HG03025 (cell line): ENCODE measurements at regions not wholly inside any gene's neighbourhood (a gene's known extent, or its start where the extent isn't known, plus 50 kb on each side); places are given as distances from the start of the nearest gene placed in this dataset.

Source experiments
- ATAC-seq: cut with Tn5 transposase; IDR thresholded peaks from one replicate; pipeline ENCODE4 v1.9.1; 2021; ENCODE audit warnings: mild to moderate bottlenecking, moderate library complexity; ENCODE audit not compliant: unreplicated experiment, low FRiP score

DNA sequence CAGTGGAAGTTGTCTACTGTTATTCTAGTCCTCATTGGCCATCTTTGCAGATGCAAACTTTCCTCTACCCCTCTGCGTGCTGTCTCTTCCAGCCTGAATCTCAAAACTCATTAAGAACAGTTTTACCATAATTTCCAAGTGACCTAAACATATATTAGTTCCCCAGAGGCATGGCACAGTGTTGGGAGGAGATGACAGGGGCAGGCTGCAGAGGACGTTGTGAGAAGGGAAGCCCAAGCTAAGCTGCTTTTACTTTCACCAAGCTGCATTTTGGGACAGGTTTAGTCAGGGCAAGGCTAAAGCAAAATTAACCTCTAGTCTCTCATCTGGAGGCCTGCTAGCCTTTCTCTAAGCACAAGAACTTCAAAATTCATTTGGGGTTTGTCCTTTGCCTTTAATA lies 318.6 kb upstream of the SATB1 start:
- no peak for ATAC-seq

DNA sequence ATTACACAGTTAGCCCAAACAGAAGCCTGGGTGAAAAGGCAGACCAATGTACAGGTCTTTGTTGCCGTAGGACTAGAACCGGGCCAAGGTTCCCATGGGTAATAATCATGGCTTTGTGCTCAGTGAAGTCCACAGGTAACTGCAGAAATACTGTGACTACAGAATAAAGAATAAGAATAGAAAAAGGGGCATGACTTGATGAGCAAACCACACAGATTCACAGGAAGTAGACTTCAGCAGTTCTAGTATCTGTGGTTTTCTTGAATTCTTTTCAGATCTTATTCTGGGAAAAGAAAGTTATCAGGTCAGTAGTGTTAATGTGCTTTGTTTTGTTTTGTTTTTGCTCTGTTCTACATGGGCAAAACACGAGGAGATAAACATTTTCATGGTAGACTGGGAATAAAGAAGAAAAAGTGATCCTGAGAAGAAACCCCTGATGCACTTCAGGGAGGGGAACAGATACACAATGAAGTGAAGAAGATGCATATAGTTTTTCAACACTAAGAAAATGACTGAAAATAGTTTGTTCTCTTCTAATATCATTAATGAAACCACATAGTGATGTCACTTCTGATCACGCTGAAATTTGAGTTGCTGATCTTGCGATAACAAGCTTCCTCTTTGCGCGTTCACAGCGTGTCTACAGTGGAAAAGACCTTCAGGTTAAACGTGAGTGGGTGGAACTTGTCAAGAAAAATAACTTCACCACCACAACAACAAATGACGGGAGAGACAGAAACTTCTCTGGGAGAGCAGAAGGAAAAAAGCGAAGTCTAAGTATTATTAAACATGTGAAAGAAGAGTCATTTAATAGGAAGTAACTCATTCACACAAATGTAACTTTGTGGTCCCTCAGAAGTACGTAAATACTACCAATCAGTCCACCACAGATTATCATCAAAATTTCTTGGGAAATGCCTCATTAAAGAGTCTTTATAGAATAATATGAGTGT lies 315.8 kb upstream of the SATB1 start:
- peak; percentile 91 for ATAC-seq

DNA sequence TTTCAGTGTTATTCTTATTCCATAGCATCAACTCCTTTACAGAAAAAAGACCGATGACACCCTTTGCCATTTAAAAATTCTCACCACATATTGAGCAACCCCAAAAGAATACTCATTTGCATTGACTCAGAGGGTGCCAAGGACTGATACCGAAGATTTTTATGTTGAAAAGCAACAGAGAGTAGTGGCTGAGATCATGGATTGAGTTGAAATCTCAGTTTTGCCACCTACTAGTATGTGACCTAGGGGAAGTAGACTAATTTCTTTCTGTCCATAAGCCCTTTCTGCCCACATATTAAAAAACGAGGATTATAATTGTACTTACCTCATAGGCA lies 313.9 kb upstream of the SATB1 start:
- ATAC-seq = no peak

DNA sequence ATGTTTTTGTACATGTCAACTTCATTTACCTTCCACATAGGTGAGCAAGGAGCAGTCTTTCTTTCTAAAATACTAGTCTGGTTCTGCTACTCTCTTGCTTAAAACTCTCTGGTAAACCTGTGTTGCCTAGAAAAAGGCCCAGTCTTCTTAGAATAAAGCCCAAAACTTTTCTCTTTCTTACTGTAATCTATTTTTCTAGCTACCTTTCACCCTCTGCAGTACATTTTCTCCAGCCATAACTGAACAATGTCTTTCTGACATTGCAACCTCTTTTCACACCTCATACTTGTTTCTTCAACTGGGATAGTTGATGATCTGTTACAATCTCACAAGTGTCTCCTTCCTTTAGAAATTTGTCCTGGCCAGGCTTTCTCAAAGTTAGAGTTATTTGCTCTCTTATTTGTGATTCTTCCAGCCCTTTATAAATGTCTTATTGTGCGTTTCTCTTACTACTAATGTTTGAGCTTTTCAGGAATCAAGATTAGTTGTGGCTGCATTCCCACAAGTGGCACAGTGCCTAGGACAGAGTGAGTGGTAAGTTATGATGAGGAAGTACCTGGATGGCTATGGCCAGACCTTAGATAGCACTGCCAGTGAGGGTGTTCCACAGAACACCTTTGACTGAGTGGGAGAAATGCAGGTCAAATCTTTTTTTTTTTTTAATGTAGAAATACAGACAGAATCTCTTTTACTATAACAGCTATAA lies 313.4 kb upstream of the SATB1 start:
- no peak for ATAC-seq

DNA sequence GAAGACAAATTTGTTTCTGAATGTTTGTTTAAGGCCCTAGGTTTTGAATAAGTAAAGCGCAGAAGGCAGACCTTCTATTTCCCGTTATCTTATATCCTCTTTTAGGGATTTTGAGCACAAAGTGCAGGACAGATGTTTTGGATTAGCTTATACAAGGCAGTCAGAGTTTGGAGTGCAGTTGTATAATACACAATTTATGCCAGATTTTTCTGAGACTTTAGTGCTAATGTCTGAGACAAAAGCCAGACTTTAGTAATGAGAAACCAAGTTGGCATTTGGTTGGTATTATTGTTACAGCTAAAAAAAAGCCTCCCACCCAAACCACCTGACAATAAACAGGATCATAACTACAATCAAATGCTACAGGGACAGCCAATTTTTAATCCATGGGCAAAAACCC lies 309.9 kb upstream of the SATB1 start:
- ATAC-seq = no peak

DNA sequence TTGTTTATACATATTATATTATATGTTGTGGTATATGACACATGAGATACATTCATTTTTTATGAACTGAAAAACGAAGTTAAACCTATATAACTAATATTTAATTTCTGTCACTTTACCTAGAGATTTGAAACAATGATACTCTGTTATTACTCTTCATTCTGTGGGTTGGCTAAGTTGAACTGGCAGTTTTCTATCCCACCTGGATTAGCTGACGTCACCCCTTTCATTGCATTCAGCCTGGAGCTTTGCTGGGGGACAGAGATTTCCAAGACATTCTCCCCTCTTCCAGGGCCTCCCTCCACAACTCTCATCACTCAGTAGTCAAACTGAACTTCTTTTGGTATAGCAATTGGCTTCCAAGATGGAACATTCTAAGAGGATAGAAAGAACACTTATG lies 309.2 kb upstream of the SATB1 start:
- ATAC-seq = no peak

DNA sequence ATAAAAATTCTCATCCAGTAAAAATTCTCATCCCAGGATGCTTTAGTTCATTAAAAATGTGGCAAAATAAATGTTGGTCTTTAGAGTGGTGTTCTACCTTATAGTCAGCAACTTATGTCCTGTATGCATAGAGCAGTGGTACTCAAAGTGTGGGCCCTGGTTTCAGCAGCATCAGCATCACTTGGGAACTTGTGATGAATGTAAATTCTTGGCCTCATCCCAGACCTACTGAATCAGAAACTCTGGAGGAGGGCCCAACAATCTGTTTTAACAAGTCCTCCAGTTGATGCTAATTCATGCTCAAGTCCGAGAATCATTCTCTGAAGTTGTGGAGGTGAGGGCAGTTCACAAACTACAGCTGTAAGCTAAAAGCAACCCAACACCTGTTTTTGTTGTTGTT lies 307.3 kb upstream of the SATB1 start:
- ATAC-seq = no peak

DNA sequence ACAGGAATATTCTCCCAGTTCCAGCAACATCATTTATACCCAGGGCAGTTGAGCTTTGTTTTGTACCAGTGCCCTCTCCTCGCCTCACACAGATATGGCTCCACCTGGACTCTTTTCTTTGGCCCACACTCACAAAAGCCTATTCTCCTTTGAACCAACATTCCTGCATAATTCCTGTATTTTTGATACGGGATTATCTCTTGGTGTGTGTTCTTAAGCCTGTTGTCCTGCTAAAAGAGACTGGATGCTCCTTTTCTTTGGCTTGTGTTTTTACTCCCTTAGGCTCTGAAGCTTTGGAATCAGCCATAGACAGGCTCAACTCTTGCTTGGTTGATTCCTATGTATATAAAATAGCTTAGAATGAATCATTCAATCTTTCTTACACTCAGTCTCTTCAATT lies 305.4 kb upstream of the SATB1 start:
- ATAC-seq = no peak

DNA sequence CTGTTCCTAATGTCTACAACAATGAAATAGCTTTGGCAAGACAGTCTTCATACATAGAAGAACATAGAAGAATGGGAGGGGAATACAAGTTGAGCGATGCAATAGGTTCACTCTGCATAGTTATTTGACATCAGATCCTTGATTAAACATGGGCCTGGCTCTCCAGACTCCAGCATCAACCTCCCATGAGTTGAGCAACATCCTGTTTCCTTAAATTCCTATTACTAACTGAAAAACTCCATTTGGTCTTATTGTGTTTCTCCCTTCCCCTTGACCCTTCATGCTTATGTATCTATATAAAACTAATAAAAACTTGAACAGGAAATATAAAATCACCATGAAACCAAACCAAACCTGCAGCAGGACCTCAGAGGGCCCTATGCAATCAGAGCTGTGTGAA lies 304.5 kb upstream of the SATB1 start:
- no peak for ATAC-seq

- ATAC-seq = no peak
Observed at GRCh38 chr3:18725668-18726407, 300.7 kb upstream of the SATB1 start.

DNA sequence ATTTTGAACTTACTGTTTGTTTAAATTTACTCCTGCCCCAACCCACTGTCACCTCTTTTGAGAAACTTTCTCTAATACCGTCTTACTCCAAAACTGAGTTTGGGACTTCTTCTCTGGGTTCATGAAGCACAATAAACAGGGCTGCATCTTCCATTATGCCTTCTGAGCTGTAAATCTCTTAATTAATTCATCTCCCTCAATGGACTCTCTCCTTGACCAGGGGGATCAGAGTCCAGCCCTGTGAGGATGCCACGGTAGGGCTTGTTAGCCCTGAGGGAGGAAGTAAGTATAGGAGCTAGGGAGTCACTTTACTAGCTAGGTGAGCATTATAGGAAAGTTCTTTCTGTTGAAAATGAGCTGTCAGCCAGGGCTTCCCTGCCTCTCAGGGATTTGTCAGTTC lies 299.3 kb upstream of the SATB1 start:
- ATAC-seq = no peak

DNA sequence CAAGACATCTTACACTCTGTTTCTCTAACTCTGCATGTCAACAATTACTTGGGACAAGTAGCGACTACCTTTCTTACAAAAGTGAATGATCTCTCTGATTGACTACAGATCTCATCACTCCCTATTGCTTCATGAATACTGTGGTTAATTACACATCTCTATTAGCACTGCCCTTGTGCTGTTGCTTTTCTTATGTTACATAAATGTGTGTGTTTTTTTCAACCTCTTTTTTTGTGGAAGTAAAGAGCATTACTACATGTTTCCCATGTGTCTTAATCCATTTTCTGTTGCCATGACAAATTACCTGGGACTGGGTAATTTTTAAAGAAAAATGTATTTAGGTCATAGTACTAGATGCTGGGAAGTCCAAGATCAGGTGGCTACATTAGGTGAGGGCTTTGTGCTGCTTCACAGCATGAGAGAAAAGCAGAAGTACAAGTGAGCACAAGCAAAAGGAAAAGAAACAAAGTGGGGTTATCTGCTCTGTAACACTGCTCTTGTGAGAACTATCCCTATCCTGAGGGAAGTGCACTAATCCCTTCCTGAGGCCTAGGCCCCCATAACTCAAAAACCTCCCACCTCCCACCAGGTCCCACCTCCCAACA lies 298.2 kb upstream of the SATB1 start:
- ATAC-seq = no peak

- no peak for ATAC-seq
Observed at GRCh38 chr3:18720543-18720942, 295.4 kb upstream of the SATB1 start.

GRCh38 chr3:18717598-18717997 lies 292.5 kb upstream of the SATB1 start:
- no peak for ATAC-seq

DNA sequence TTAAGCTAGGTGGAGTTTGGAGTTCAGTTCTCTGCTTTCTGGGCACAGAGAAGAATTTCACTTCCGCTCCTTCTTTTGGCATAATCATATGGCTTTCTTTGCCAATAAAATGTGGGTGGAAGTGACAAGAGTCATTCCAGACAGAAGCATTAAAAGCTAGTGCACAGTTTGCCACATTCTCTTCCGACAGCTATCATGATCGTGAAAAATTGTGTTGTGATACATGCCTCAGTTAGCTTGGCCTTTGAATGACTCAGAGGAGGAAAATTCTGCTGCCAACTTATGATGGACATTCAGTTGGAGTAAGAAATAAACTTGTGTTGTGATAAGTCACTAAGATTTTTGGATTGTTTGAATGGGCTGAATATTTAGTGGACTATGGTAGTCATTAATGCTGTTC lies 291.7 kb upstream of the SATB1 start:
- ATAC-seq = no peak

- no peak for ATAC-seq
Observed at GRCh38 chr3:18716101-18716500, 291.0 kb upstream of the SATB1 start.

GRCh38 chr3:18715208-18715607 lies 290.1 kb upstream of the SATB1 start:
- no peak for ATAC-seq

GRCh38 chr3:18713577-18713951 lies 288.4 kb upstream of the SATB1 start:
- ATAC-seq = no peak

DNA sequence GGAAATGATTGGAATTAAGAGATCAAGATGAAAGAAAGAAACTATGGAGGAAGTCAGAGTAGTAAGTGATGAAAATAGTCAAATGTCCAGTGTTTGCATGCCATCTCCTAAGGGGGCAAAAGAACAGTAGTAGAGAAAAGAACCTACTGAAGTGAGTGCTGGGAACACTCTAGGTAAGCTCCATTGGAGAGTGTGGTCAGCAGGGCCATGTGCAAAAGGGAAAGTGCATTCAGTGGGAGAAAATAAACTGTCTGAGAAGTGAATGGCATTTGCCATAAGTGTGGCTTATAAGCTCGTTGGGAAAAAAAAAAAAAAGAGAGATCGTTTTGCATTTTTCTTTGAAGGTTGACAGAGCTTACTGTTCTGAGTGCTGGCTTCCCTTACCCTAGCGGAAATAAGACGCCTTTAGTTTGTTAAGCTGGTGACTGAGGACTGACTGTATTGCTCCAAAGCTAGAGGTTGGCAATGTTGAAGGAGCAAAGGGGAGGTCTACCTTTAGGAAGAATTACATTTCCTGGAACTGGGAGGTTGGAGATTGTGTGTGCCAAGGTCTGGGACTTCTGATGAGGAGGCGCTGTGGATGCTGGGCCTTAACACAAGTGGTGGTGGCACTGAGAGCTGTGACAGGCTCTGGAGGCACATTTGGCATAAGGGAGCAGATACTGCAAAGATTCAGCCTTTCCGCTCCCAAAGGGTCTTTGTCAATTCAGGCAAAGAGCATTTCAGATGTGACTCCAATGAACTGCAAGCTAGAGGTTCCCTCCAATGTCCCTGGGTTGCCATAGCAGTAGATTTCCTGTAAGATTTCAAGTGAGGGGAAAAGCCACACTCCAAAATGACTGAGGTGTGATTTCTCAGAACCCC lies 287.8 kb upstream of the SATB1 start:
- ATAC-seq = no peak

DNA sequence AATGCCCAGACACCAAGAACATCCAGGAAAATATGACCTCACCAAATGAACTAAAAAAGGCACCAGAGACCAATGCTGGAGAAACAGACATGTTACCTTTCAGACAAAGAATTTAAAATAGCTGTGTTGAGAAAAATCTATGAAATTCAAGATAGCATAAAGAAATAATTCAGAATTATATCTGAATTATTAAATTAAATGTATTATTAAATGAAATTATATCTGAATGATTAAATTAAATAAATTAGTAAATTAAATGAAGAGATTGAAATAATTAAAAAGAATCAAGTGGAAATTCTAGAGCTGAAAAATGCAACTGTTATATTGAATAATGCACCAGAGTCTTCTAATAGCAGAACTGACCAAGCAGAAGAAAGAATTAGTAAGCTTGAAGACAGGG lies 279.2 kb upstream of the SATB1 start:
- no peak for ATAC-seq
